ENCODE measurements at regions not wholly inside any gene's neighbourhood (a gene's known extent, or its start where the extent isn't known, plus 50 kb on each side); places are given as distances from the start of the nearest gene placed in this dataset.

- Mint-ChIP-seq H3K27ac (no peak overlapping the region), H3K27me3 (no peaks in the 10 kb centered on the region), H3K4me1 (ENCODE audit: low read depth in 2 of 2) (no peaks in the 10 kb centered on the region), H3K4me3 (no peak overlapping the region), H3K9me3 (peaks cover 10% of the 10 kb centered on the region), H3K36me3 (no peaks in the 10 kb centered on the region)
- ATAC-seq: no peak
- no peak for DNase-seq (ENCODE audit: low spot score)
These were observed 354.2 kb upstream of the ZWINT start for GRCh38 chr10:56715262-56715661.

GRCh38 chr10:56698506-56698905 is 337.4 kb upstream of the ZWINT start:
- ATAC-seq: no peak
- no peaks in the 10 kb centered on the region for H3K4me1 Mint-ChIP-seq (ENCODE audit: low read depth in 2 of 2)
- no peak overlapping the region for H3K27ac Mint-ChIP-seq
- DNase-seq (ENCODE audit: low spot score): no peak
- H3K36me3 Mint-ChIP-seq: no peaks in the 10 kb centered on the region
- peaks cover 6% of the 10 kb centered on the region for H3K9me3 Mint-ChIP-seq
- H3K27me3 Mint-ChIP-seq: no peaks in the 10 kb centered on the region
- no peak overlapping the region for H3K4me3 Mint-ChIP-seq

- H3K9me3 Mint-ChIP-seq: peaks cover 19% of the 10 kb centered on the region
- no peaks in the 10 kb centered on the region for H3K27me3 Mint-ChIP-seq
- no peak for DNase-seq (ENCODE audit: low spot score)
- no peaks in the 10 kb centered on the region for H3K4me1 Mint-ChIP-seq (ENCODE audit: low read depth in 2 of 2)
- peaks cover 5% of the 10 kb centered on the region for H3K36me3 Mint-ChIP-seq
- H3K27ac Mint-ChIP-seq: no peak overlapping the region
- H3K4me3 Mint-ChIP-seq: no peak overlapping the region
- ATAC-seq: no peak
These were observed 318.5 kb upstream of the ZWINT start for GRCh38 chr10:56679578-56679977.

GRCh38 chr10:56662765-56663447 is 301.8 kb upstream of the ZWINT start:
- H3K4me1 Mint-ChIP-seq (ENCODE audit: low read depth in 2 of 2): no peaks in the 10 kb centered on the region
- H3K9me3 Mint-ChIP-seq: peaks cover 6% of the 10 kb centered on the region
- no peak overlapping the region for H3K27ac Mint-ChIP-seq
- no peak overlapping the region for H3K4me3 Mint-ChIP-seq
- ATAC-seq: no peak
- no peaks in the 10 kb centered on the region for H3K36me3 Mint-ChIP-seq
- H3K27me3 Mint-ChIP-seq: no peaks in the 10 kb centered on the region
- DNase-seq (ENCODE audit: low spot score): no peak

- Mint-ChIP-seq H3K4me3 (no peak overlapping the region), H3K27me3 (no peaks in the 10 kb centered on the region), H3K9me3 (peaks cover 11% of the 10 kb centered on the region), H3K27ac (no peak overlapping the region), H3K36me3 (no peaks in the 10 kb centered on the region), H3K4me1 (ENCODE audit: low read depth in 2 of 2) (no peaks in the 10 kb centered on the region)
- ATAC-seq (no peak), DNase-seq (ENCODE audit: low spot score) (no peak)
These were observed 292.2 kb upstream of the ZWINT start for GRCh38 chr10:56653289-56653688.

GRCh38 chr10:56646329-56647111 is 285.5 kb upstream of the ZWINT start:
- H3K36me3 Mint-ChIP-seq: peaks cover 18% of the 10 kb centered on the region
- DNase-seq (ENCODE audit: low spot score): no peak
- no peak overlapping the region for H3K4me3 Mint-ChIP-seq
- H3K9me3 Mint-ChIP-seq: peaks cover 27% of the 10 kb centered on the region
- H3K27me3 Mint-ChIP-seq: no peaks in the 10 kb centered on the region
- no peak overlapping the region for H3K27ac Mint-ChIP-seq
- H3K4me1 Mint-ChIP-seq (ENCODE audit: low read depth in 2 of 2): no peaks in the 10 kb centered on the region
- no peak for ATAC-seq

- ATAC-seq (no peak), DNase-seq (ENCODE audit: low spot score) (no peak)
- Mint-ChIP-seq H3K4me3 (no peak overlapping the region), H3K4me1 (ENCODE audit: low read depth in 2 of 2) (no peaks in the 10 kb centered on the region), H3K27me3 (no peaks in the 10 kb centered on the region), H3K9me3 (peaks cover 23% of the 10 kb centered on the region), H3K27ac (no peak overlapping the region), H3K36me3 (no peaks in the 10 kb centered on the region)
These were observed 272.9 kb upstream of the ZWINT start for GRCh38 chr10:56633876-56634452.

- H3K27me3 Mint-ChIP-seq: no peaks in the 10 kb centered on the region
- no peak overlapping the region for H3K27ac Mint-ChIP-seq
- H3K4me1 Mint-ChIP-seq (ENCODE audit: low read depth in 2 of 2): no peaks in the 10 kb centered on the region
- no peaks in the 10 kb centered on the region for H3K36me3 Mint-ChIP-seq
- peaks cover 27% of the 10 kb centered on the region for H3K9me3 Mint-ChIP-seq
- no peak for ATAC-seq
- DNase-seq (ENCODE audit: low spot score): no peak
- no peak overlapping the region for H3K4me3 Mint-ChIP-seq
These were observed 271.5 kb upstream of the ZWINT start for GRCh38 chr10:56632537-56632936.

GRCh38 chr10:56624082-56624481 is 263.0 kb upstream of the ZWINT start:
- H3K9me3 Mint-ChIP-seq: peaks cover 21% of the 10 kb centered on the region
- H3K4me1 Mint-ChIP-seq (ENCODE audit: low read depth in 2 of 2): peaks cover 0 to 4% of the 10 kb centered on the region in 2 donors
- H3K36me3 Mint-ChIP-seq: no peaks in the 10 kb centered on the region
- H3K27me3 Mint-ChIP-seq: no peaks in the 10 kb centered on the region
- DNase-seq (ENCODE audit: low spot score): no peak
- no peak for ATAC-seq
- no peak overlapping the region for H3K27ac Mint-ChIP-seq
- H3K4me3 Mint-ChIP-seq: no peak overlapping the region

- no peak for ATAC-seq
- H3K4me1 Mint-ChIP-seq (ENCODE audit: low read depth in 2 of 2): peaks cover 0 to 4% of the 10 kb centered on the region in 2 donors
- peak overlapping the region; percentile 27 for H3K4me3 Mint-ChIP-seq
- H3K9me3 Mint-ChIP-seq: peaks cover 21% of the 10 kb centered on the region
- DNase-seq (ENCODE audit: low spot score): no peak
- H3K27ac Mint-ChIP-seq: no peak overlapping the region
- H3K36me3 Mint-ChIP-seq: no peaks in the 10 kb centered on the region
- H3K27me3 Mint-ChIP-seq: no peaks in the 10 kb centered on the region
These were observed 262.0 kb upstream of the ZWINT start for GRCh38 chr10:56623064-56623463.

- Mint-ChIP-seq H3K36me3 (no peaks in the 10 kb centered on the region), H3K4me3 (peak overlapping the region; percentile 27), H3K27ac (no peak overlapping the region), H3K9me3 (peaks cover 21% of the 10 kb centered on the region), H3K27me3 (no peaks in the 10 kb centered on the region), H3K4me1 (ENCODE audit: low read depth in 2 of 2) (peaks cover 0 to 4% of the 10 kb centered on the region in 2 donors)
- DNase-seq (ENCODE audit: low spot score) (no peak), ATAC-seq (no peak)
These were observed 261.4 kb upstream of the ZWINT start for GRCh38 chr10:56622335-56622973.

- no peaks in the 10 kb centered on the region for H3K27me3 Mint-ChIP-seq
- DNase-seq (ENCODE audit: low spot score) (no peak), ATAC-seq (no peak)
- no peaks in the 10 kb centered on the region for H3K4me1 Mint-ChIP-seq (ENCODE audit: low read depth in 2 of 2)
- H3K4me3 Mint-ChIP-seq: no peak overlapping the region
- H3K9me3 Mint-ChIP-seq: peaks cover 5% of the 10 kb centered on the region
- H3K36me3 Mint-ChIP-seq: no peaks in the 10 kb centered on the region
- H3K27ac Mint-ChIP-seq: no peak overlapping the region
These were observed 245.1 kb upstream of the ZWINT start for GRCh38 chr10:56606202-56606601.

GRCh38 chr10:56605051-56605450 is 244.0 kb upstream of the ZWINT start:
- ATAC-seq (no peak), DNase-seq (ENCODE audit: low spot score) (no peak)
- no peaks in the 10 kb centered on the region for H3K4me1 Mint-ChIP-seq (ENCODE audit: low read depth in 2 of 2)
- no peaks in the 10 kb centered on the region for H3K36me3 Mint-ChIP-seq
- peaks cover 3% of the 10 kb centered on the region for H3K9me3 Mint-ChIP-seq
- no peak overlapping the region for H3K4me3 Mint-ChIP-seq
- no peaks in the 10 kb centered on the region for H3K27me3 Mint-ChIP-seq
- no peak overlapping the region for H3K27ac Mint-ChIP-seq

- Mint-ChIP-seq H3K27me3 (no peaks in the 10 kb centered on the region), H3K36me3 (no peaks in the 10 kb centered on the region), H3K4me1 (ENCODE audit: low read depth in 2 of 2) (no peaks in the 10 kb centered on the region), H3K4me3 (no peak overlapping the region), H3K9me3 (peaks cover 3% of the 10 kb centered on the region), H3K27ac (no peak overlapping the region)
- no peak for ATAC-seq
- DNase-seq (ENCODE audit: low spot score): no peak
These were observed 243.6 kb upstream of the ZWINT start for GRCh38 chr10:56604624-56605023.
